ENCODE measurements at regions not wholly inside any gene's neighbourhood (a gene's known extent, or its start where the extent isn't known, plus 50 kb on each side); places are given as distances from the start of the nearest gene placed in this dataset.

- no peak overlapping the region for H3K27ac ChIP-seq (ENCODE audit: low read depth in 2 of 2, low read length in 2 of 2)
- no peak overlapping the region for H3K9ac ChIP-seq (ENCODE audit: low read length in 3 of 3)
- H3K4me1 ChIP-seq (ENCODE audit: control insufficient read depth in 2 of 3, insufficient read depth in 2 of 3, low read depth in 1 of 3, low read length in 3 of 3): no peaks in the 10 kb centered on the region
- DNase-seq (no peak), FAIRE-seq (no peak)
- H3K9me3 ChIP-seq (ENCODE audit: control insufficient read depth in 2 of 3, insufficient read depth in 1 of 3, low read length in 3 of 3): no peaks in the 10 kb centered on the region
- no peaks in the 10 kb centered on the region for H3K27me3 ChIP-seq (ENCODE audit: control insufficient read depth, insufficient read depth, low read length)
- no peaks in the 10 kb centered on the region for H3K36me3 ChIP-seq (ENCODE audit: control insufficient read depth in 2 of 3, insufficient read depth in 3 of 3, low read length in 3 of 3)
- H3K4me3 ChIP-seq (ENCODE audit: low read length in 3 of 3): no peak overlapping the region
- intact Hi-C loops (cut with DNase I): no loop called here
- no peak for TF ChIP-seq CTCF (IDR thresholded peaks at IDR 0.05; ENCODE audit: borderline replicate concordance, extremely low read depth, insufficient read depth)
Measured at GRCh38 chr14:42079911-42080310, 473.2 kb downstream of the LRFN5 start.

DNA sequence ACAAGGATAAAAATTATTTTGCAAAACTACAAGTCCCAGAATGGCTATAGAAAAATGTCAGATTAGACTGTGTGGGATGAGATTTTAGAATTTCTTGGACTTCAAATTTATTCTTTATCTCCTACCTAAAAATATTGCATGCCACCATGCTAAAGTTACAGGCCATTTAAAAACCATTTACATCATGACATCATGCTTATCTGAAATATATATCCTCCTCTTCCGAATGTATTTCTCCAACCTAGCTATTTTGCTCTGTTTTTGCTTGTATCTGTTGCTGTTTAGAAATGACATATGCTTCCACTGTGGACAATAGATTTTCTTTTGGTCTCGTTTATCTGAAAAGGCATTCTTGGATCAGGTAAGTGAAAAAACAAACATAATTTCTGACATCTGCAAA lies 471.7 kb downstream of the LRFN5 start:
- TF ChIP-seq CTCF (IDR thresholded peaks at IDR 0.05; ENCODE audit: borderline replicate concordance, extremely low read depth, insufficient read depth): no peak
- Histone ChIP-seq H3K9me3 (ENCODE audit: control insufficient read depth in 2 of 3, insufficient read depth in 1 of 3, low read length in 3 of 3) (no peaks in the 10 kb centered on the region), H3K4me3 (ENCODE audit: low read length in 3 of 3) (no peak overlapping the region), H3K27ac (ENCODE audit: low read depth in 2 of 2, low read length in 2 of 2) (no peak overlapping the region), H3K4me1 (ENCODE audit: control insufficient read depth in 2 of 3, insufficient read depth in 2 of 3, low read depth in 1 of 3, low read length in 3 of 3) (no peaks in the 10 kb centered on the region), H3K36me3 (ENCODE audit: control insufficient read depth in 2 of 3, insufficient read depth in 3 of 3, low read length in 3 of 3) (no peaks in the 10 kb centered on the region), H3K9ac (ENCODE audit: low read length in 3 of 3) (no peak overlapping the region), H3K27me3 (ENCODE audit: control insufficient read depth, insufficient read depth, low read length) (no peaks in the 10 kb centered on the region)
- no peak for DNase-seq
- intact Hi-C loops (cut with DNase I): no loop called here
- no peak for FAIRE-seq

GRCh38 chr14:42070031-42070430 lies 463.4 kb downstream of the LRFN5 start:
- FAIRE-seq: no peak

More at GRCh38 chr14:42070031-42070430, 463.4 kb downstream of the LRFN5 start:
- peaks cover 0 to 4% (median 0%) of the 10 kb centered on the region in 3 donors for H3K9me3 ChIP-seq (ENCODE audit: control insufficient read depth in 2 of 3, insufficient read depth in 1 of 3, low read length in 3 of 3)
- no peak overlapping the region for H3K27ac ChIP-seq (ENCODE audit: low read depth in 2 of 2, low read length in 2 of 2)
- DNase-seq: no peak
- no peaks in the 10 kb centered on the region for H3K27me3 ChIP-seq (ENCODE audit: control insufficient read depth, insufficient read depth, low read length)
- no peak overlapping the region for H3K9ac ChIP-seq (ENCODE audit: low read length in 3 of 3)
- H3K36me3 ChIP-seq (ENCODE audit: control insufficient read depth in 2 of 3, insufficient read depth in 3 of 3, low read length in 3 of 3): no peaks in the 10 kb centered on the region
- no peak overlapping the region for H3K4me3 ChIP-seq (ENCODE audit: low read length in 3 of 3)
- no peaks in the 10 kb centered on the region for H3K4me1 ChIP-seq (ENCODE audit: control insufficient read depth in 2 of 3, insufficient read depth in 2 of 3, low read depth in 1 of 3, low read length in 3 of 3)
- intact Hi-C loops (cut with DNase I): no loop called here
- TF ChIP-seq CTCF (IDR thresholded peaks at IDR 0.05; ENCODE audit: borderline replicate concordance, extremely low read depth, insufficient read depth): no peak

All from kidney (tissue), 13 donors.